ENCODE measurements at regions not wholly inside any gene's neighbourhood (a gene's known extent, or its start where the extent isn't known, plus 50 kb on each side); places are given as distances from the start of the nearest gene placed in this dataset.

- TF ChIP-seq CTCF (IDR thresholded peaks at IDR 0.05) (no peak), POLR2A (IDR thresholded peaks at IDR 0.05) (no peak)
Observed at GRCh38 chr2:67462738-67463496, 65.8 kb downstream of the ETAA1 start.
